Right forelimb (tissue), 1 donor: ENCODE measurements at regions not wholly inside any gene's neighbourhood (a gene's known extent, or its start where the extent isn't known, plus 50 kb on each side); places are given as distances from the start of the nearest gene placed in this dataset.
"Not testable (repeated sequence)": the region's sequence is repeated elsewhere in the genome, so short reads cannot be mapped to it uniquely, and the experiment has no call there.

Source experiments
- DNase-seq: peaks from one replicate; pipeline ENCODE4 v3.0.0-alpha.2; 2018

- no peak for DNase-seq
Measured at GRCh38 chr7:98729121-98729520, 112.0 kb downstream of the NPTX2 start.

- DNase-seq = no peak
Measured at GRCh38 chr7:98730326-98730725, 113.2 kb downstream of the NPTX2 start.

DNA sequence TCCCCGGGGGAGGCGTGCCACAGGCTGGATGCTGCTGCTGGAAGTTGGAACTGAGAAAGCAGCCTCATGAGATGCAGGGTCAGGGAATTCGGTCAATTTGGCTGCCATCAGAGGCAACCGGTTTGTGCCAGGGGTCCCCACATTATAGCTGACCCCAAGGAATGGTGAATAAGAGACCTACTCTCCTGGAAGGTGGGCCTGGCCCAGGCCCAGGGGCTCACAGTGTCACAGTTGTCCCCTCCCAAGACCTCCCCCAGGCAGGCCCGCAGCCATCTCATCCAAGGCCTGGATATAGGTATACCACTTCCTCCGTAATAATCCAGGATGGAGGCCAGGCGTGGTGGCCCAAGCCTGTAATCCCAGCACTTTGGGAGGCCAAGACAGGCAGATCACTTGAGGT lies 114.6 kb downstream of the NPTX2 start:
- no peak for DNase-seq

DNA sequence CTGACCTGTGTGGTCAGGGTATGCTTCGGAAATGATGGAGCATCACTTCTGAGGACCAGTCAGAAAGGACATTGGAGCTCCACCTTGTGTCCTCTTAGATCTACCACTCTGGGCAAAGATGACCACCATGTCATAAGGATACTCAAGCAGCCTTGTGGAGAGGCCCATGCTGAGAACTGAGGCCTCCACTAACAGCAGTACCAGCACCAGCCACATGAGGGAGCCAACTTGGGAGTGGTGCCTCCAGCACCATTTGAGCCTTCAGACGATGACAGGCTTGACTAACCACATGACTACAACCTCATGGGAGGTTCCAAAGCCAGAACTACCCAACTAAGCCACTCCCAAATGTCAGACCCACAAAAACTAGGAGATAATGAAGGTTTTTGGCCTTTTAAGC lies 116.0 kb downstream of the NPTX2 start:
- no peak for DNase-seq

GRCh38 chr7:98735801-98736200 lies 118.7 kb downstream of the NPTX2 start:
- no peak for DNase-seq

- DNase-seq = not testable (repeated sequence)
Measured at GRCh38 chr7:98736461-98736860, 119.4 kb downstream of the NPTX2 start.

DNA sequence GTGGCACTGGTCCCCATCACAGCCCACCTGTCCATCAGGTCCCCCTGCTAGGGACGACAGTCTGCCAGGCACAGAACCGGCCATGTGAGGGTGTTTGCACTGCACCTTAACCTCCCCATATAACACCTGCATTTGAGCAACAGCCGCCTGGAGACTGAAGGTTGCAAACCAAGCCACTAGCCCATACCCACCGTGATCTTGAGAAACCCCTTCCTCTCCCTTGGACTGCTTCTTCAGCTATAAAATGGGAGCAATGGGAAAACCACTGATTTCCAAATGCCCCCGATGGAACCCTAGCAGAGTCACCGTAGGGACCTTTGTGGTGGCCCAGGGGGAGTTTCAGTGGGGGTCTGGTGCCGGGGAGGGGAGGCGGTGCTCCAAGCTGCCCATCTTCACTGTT lies 120.1 kb downstream of the NPTX2 start:
- DNase-seq = no peak

- DNase-seq = no peak
Measured at GRCh38 chr7:98740643-98741042, 123.6 kb downstream of the NPTX2 start.

- peak; percentile 74 for DNase-seq
Measured at GRCh38 chr7:98745722-98746318, 124.0 kb downstream of the TMEM130 start.

DNA sequence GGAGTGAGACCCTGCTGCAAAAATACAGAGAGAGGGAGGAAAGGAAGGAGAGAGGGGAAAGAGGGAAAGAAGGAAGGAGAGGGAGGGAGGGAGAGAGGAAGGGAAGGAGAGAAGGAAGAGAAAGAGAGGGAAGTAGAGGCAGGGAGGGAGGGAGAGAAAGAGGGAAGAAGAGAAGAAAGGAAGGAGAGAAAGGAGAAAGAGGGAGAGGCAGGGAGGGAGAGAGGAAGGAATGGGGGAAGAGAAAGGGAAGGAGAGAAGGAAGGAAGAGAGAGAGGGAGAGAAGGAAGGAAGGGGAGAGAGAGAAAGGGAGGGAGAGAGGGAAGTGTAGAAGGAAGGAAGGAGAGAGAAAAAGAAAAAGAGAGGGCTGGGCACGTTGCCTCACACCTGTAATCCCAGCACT lies 121.7 kb downstream of the TMEM130 start:
- no peak for DNase-seq

DNA sequence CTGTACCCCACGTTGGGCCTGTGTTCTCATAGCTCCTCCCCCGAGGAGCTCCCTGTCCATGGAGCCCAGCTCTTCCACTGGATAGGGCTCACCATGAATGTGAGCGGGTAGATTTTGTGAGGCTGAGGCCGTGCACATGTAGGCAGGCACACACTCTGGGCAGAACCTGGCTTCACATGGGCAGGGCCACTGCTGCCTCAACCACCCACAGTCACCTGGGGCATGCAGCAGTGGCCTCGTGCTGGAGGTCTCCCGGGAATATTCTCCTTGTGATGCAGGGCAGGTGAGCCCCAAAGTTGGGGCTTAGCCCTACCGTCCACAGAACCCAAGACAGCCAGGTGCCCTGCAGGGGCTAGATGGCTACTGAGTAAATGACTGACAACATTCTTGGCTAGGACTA lies 116.6 kb downstream of the TMEM130 start:
- DNase-seq = no peak

DNA sequence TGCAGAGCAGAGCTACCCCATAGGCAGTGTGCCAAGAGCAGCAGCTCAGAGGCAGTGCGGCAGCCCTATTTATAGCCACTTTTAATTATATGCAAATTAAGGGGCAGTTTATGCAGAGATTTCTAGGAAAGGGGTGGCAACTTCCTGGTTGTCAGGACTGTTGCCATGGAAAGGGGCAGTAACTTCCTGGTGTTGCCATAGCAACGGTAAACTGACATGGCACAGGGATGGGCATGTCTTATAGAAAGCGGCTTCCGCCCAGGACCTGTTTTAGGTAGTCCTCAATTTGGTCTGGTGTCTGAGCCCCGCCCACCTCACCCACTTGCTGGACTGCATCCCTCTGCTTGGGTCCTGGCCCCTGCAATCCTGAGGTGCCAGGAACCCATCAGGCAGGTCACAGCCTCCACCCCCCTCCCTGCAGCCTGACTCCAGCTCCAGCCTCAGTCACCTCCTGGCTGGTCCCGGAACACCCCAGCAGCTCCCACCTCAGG lies 115.8 kb downstream of the TMEM130 start:
- no peak for DNase-seq

DNA sequence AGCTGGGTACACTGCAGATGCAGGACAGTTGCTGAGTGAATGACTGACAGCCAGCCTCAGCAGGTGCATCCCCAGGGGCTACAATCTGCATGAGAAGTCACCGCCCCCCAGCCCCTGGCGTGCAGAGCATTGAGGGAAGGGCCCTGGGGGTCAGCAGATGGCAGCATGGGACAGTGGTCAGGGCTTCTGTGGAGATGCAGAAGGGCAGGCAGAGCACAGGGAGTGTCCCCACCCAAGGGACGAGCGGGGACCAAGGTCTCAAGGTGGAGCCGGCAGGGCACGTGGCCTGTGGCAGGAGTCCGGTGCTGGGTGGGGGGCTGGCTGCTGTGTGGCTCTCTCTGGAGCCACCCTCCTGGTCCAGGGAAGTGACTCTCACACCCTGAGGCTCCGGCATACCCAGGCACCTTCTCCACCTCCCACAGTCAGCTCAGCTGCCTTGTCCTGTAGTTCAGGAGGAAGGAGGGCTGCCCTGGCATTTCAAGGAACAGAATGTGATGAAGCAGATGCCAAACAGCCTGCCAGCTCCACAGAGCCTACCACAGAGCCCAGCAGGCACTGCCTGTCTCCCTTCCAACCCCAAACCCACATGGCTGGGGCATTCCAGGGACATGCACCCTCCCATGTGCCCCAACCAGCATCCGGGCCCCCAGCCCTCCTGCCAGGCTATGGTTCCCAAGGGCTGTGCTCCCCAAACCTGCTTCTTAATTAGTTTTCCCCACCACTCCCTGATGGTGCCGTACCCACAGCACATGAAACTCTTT lies 114.5 kb downstream of the TMEM130 start:
- no peak for DNase-seq

- DNase-seq = no peak
Measured at GRCh38 chr7:98758157-98758556, 111.7 kb downstream of the TMEM130 start.

GRCh38 chr7:98760201-98760651 lies 109.6 kb downstream of the TMEM130 start:
- DNase-seq = no peak

DNA sequence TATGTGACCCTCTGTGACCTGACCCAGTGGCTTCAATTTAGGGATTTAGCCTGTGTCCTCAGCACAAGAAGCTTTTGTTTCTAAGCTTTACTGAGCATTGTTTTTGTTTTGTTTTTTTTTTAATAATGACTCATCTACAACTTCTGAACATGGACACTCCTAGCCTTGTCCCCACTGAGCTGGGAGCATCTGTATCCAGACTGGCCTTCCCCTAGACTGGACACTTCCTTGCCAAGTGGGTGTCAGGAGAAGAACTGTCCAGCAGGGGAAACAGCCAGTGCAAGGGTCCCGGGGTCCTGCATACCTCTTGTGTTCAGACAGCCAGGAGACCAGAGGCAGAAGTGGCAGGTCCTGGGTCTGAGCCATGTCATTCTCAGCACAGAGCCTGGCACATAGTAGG lies 108.6 kb downstream of the TMEM130 start:
- DNase-seq = no peak

GRCh38 chr7:98762620-98763019 lies 107.2 kb downstream of the TMEM130 start:
- no peak for DNase-seq

- no peak for DNase-seq
Measured at GRCh38 chr7:98763441-98763840, 106.4 kb downstream of the TMEM130 start.

DNA sequence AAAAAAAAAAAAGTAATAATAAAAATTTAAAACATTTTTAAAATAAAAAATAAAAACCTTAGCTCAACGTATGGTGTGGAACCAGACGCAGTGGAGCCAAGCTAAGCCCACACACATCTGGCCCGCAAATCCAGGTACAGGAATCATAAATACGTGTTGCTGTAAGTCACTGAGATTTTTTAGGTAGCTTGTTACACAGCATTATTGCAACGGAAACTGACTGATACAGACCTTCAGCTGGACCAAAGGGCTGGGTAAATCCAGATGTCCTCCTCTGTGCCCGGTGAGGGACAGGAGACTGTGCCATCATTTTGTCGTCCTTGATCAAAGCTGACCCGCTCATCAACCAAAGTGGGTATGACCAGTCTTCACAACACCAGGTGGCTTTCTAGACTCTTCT lies 104.9 kb downstream of the TMEM130 start:
- no peak for DNase-seq

GRCh38 chr7:98770085-98770484 lies 99.7 kb downstream of the TMEM130 start:
- DNase-seq = not testable (repeated sequence)

- peak; percentile 54 for DNase-seq
Measured at GRCh38 chr7:98771519-98771918, 98.3 kb downstream of the TMEM130 start.

- no peak for DNase-seq
Measured at GRCh38 chr7:98771941-98772603, 97.7 kb downstream of the TMEM130 start.

GRCh38 chr7:98774884-98775283 lies 94.9 kb downstream of the TMEM130 start:
- DNase-seq = no peak

- DNase-seq = no peak
Measured at GRCh38 chr7:98777051-98777450, 92.8 kb downstream of the TMEM130 start.
